ENCODE measurements at regions not wholly inside any gene's neighbourhood (a gene's known extent, or its start where the extent isn't known, plus 50 kb on each side); places are given as distances from the start of the nearest gene placed in this dataset.

- TF ChIP-seq, protein P1, sequence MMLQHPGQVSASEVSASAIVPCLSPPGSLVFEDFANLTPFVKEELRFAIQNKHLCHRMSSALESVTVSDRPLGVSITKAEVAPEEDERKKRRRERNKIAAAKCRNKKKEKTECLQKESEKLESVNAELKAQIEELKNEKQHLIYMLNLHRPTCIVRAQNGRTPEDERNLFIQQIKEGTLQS (IDR thresholded peaks at IDR 0.05), result no peak
- TF ChIP-seq, protein P2, sequence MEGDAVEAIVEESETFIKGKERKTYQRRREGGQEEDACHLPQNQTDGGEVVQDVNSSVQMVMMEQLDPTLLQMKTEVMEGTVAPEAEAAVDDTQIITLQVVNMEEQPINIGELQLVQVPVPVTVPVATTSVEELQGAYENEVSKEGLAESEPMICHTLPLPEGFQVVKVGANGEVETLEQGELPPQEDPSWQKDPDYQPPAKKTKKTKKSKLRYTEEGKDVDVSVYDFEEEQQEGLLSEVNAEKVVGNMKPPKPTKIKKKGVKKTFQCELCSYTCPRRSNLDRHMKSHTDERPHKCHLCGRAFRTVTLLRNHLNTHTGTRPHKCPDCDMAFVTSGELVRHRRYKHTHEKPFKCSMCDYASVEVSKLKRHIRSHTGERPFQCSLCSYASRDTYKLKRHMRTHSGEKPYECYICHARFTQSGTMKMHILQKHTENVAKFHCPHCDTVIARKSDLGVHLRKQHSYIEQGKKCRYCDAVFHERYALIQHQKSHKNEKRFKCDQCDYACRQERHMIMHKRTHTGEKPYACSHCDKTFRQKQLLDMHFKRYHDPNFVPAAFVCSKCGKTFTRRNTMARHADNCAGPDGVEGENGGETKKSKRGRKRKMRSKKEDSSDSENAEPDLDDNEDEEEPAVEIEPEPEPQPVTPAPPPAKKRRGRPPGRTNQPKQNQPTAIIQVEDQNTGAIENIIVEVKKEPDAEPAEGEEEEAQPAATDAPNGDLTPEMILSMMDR (IDR thresholded peaks at IDR 0.05 in 2 of 3, conservative IDR thresholded peaks at IDR 0.05 in 1 of 3; ENCODE audit: borderline replicate concordance in 1 of 3, insufficient read depth in 1 of 3, low read depth in 2 of 3, low read length in 2 of 3), result no peak
- TF ChIP-seq YY1 (IDR thresholded peaks at IDR 0.05; ENCODE audit: extremely low read depth, insufficient replicate concordance, low read depth, low read length), result no peak
- TF ChIP-seq RAD21 (IDR thresholded peaks at IDR 0.05; ENCODE audit: low read depth), result no peak
- no peak for TF ChIP-seq EZH2 (IDR thresholded peaks at IDR 0.05)
- no peak for TF ChIP-seq POLR2AphosphoS5 (IDR thresholded peaks at IDR 0.05; ENCODE audit: low read depth, low read length)
- no peak for TF ChIP-seq POLR2A (IDR thresholded peaks at IDR 0.05; ENCODE audit: borderline replicate concordance, extremely low read depth, insufficient read depth, insufficient read length)
- TF ChIP-seq CEBPB (IDR thresholded peaks at IDR 0.05; ENCODE audit: low read depth), result no peak
- TF ChIP-seq, protein P3, sequence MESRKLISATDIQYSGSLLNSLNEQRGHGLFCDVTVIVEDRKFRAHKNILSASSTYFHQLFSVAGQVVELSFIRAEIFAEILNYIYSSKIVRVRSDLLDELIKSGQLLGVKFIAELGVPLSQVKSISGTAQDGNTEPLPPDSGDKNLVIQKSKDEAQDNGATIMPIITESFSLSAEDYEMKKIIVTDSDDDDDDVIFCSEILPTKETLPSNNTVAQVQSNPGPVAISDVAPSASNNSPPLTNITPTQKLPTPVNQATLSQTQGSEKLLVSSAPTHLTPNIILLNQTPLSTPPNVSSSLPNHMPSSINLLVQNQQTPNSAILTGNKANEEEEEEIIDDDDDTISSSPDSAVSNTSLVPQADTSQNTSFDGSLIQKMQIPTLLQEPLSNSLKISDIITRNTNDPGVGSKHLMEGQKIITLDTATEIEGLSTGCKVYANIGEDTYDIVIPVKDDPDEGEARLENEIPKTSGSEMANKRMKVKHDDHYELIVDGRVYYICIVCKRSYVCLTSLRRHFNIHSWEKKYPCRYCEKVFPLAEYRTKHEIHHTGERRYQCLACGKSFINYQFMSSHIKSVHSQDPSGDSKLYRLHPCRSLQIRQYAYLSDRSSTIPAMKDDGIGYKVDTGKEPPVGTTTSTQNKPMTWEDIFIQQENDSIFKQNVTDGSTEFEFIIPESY (IDR thresholded peaks at IDR 0.05; ENCODE audit: extremely low read depth, insufficient replicate concordance, low read length), result no peak
- TF ChIP-seq CBX3 (IDR thresholded peaks at IDR 0.05; ENCODE audit: low read depth), result no peak
- no peak for TF ChIP-seq SP1 (IDR thresholded peaks at IDR 0.05; ENCODE audit: low read depth)
These were observed 63.8 kb upstream of the UST start for GRCh38 chr6:148682990-148683389.
